GM19351 (cell line): ENCODE measurements at regions not wholly inside any gene's neighbourhood (a gene's known extent, or its start where the extent isn't known, plus 50 kb on each side); places are given as distances from the start of the nearest gene placed in this dataset.

Experiments used
- ATAC-seq: cut with Tn5 transposase; IDR thresholded peaks from one replicate; pipeline ENCODE4 v1.9.1; 2021; ENCODE audit warnings: mild to moderate bottlenecking, moderate library complexity; ENCODE audit not compliant: unreplicated experiment

DNA sequence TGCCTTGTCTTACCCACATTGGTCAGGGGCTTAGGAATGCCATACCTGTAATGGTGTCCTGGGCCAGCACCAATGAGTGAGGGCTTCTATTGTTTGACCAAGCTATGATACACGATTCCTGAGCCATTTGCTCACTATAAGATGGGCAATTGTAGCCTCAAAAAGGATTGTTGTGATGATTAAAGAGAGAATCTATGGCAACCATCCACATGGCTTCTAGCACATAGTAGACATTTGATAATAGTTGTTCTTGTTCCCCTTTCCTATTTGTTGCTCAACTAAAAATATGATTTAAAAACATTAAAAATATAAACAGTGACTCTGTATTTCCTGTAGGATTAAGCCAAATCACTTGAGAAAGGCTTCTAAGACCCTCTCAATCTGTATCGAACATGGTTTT lies 366.1 kb downstream of the PCNX1 start:
- no peak for ATAC-seq

DNA sequence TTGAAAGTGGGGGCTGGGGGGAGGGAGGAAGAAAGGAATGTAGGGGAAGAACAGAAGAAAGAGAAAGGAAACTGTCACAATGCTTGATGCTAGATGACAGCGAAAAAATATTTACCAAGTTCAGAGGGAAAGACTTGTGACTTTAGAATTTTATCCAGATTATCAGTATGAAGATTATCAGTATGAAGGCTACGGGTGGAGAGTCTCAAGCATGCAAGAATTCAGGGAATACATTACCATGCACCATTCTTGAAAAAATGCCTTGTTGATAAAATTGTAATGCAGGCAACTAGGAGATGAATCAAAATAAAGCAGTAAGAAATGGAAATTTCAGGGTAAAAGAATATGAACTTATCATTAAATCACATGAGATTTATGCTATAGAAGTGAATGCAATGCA lies 376.8 kb downstream of the PCNX1 start:
- ATAC-seq, result no peak

DNA sequence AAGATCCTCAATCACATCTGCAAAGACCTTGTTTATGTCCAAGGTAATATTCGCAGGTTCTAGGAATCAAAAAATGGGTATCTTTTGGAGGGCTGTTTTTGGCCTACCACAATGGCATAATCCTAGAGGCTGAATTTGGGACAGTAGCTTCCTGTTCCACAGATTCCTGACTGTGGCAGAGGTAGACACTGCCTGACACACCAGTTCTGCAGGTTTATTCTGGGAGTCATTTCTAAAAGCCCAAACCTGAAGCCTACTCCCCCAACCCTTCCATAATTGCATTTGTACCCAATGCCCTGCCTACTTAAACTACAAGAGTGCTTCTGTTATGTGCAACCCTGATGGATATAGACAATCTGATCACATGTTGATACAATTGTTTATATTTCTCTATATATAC lies 378.9 kb downstream of the PCNX1 start:
- ATAC-seq, result no peak

DNA sequence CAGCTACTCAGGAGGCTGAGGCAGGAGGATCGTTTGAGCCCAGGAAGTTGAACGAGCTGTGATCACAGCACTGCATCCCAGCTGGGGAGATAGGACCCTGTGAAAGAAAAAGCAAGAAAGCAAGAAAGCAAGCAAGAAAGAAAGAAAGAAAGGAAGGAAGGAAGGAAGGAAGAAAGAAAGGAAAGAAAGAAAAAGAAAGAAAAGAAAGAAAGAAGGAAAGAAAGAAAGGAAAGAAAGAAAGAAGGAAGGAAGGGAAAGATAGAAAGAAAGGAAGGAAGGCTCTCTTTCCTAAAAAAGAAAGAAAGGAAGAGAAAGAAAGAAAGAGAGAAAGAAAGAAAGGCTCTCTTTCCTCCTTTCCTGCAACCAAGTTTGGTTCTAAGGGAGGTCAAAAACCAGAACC lies 380.3 kb downstream of the PCNX1 start:
- ATAC-seq, result no peak

DNA sequence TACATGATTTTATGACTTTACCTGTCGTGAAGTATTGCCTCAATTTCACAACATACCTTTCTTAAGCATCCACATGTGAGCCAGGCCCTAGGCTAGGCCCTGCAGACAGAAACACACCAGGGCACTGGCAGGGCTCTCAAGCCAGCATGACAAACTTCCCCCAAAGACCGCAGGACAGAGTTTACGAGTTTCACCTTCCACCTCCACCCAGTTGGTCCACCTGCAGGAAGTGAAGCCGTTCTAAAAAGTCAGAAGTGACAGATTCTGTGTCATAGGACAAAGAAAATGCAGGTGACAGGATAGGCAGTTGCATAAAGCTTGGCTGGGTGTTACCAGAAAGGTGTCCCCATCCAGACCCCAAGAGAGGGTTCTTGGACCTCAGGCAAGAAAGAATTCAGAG lies 382.3 kb downstream of the PCNX1 start:
- peak; percentile 84 for ATAC-seq

DNA sequence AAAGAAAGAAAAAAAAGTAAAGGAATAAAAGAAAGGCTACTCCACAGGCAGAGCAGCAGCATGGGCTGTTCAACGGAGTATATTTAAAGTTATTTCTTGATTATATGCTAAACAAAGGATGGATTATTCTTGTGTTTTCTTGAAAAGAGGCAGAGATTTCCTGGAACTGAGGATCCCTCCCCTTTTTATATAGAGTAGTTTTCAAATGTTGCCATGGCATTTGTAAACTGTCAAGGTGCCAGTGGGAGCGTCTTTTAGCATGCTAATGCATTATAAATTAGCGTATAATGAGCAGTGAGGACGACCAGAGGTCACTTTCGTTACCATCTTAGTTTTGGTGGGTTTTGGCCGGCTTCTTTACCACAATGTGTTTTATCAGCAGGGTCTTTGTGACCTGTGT lies 383.0 kb downstream of the PCNX1 start:
- ATAC-seq, result no peak

DNA sequence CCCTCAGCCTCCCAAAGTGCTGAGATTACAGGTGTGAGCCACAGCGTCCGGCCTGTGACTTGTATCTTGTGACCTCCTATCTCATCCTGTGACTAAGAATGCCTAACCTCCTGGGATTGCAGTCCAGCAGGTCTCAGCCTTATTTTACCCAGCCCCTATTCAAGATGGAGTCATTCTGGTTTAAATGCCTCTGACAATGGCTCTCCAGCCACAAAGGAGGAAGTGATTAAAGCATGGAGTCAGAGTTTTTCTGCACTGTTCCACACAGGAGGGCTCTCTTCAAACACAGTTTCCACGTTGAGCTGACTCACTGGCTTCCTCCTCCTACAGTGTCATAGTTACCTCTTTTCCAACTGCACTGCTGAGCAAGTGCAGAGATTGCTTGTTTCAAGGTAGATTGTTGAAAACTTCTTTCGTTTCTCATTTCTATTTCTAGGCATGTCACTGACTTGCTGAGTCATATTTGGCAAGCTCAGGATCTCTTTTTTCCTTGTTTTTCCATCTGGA lies 383.8 kb downstream of the PCNX1 start:
- ATAC-seq, result peak; percentile 66

DNA sequence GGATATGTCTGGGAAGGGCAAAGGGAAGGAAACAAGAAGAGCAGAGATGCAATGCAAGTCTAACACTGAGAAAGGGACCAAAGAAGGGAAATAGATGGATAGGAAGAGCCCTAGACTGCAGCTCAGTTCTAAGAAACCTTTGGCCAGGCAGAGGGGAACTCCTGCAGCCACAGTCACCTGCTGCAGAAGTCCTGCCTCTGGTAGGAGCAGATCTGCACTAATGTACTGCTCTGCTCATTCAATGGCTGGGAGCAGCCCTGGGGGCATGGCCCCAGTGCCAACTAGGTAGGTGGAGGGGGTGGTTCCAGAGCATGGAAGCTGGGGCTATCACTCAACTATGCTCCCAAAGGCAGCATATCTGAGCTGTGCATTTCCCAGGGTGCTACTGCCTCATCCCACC lies 388.9 kb downstream of the PCNX1 start:
- ATAC-seq, result no peak

DNA sequence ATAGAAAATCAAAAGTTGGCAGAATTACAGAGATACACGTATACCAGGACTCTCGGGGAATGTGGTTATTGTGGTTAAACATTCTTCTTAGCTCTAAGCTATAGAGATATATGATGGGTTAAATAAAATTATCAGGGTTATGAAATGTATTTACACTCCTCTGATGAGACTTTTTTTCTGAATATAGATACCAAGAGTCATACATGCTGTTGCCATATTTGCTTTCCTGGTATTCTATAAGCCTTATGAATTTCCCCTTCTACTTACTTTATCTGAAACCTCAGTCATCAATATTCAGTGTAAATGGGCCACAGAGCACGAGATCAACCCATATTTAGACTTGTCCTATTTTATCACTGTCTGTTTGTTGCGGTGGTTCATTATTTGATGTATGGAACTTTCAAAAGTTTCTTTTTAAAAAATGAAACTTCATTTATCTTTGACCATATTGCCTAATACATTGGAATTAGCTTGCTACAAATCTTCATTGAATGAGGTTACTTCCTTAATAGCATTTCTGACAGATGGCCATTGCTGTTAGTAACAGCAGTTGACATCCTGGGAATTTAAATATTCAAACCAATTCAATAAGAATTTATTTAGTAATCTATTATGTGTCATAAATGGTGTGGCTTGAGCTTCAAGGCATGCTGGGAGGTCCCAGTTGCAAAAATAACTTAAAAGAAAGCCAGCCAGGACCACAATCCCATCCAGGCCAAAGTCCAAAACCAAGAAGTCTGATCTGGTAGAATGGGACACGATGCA lies 393.5 kb downstream of the PCNX1 start:
- ATAC-seq, result no peak

DNA sequence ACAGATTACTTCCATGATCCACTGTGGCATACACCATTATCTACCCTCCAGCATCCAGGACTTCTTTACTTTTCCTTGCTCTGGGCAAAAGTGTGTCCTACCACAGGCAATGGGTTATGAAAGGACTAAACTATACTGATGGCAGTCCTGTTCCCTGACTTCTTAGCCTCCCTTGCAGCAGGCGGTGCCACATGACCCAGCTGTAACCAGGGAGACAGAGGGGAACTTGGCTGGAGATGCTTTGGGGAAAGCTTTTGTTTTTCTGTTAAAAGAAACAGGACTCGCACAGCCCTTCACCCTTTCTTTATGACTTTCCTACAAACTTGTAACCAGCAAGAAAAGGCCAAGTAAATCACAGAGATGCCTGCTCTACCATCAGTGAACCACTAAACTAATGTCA lies 394.4 kb downstream of the PCNX1 start:
- no peak for ATAC-seq

DNA sequence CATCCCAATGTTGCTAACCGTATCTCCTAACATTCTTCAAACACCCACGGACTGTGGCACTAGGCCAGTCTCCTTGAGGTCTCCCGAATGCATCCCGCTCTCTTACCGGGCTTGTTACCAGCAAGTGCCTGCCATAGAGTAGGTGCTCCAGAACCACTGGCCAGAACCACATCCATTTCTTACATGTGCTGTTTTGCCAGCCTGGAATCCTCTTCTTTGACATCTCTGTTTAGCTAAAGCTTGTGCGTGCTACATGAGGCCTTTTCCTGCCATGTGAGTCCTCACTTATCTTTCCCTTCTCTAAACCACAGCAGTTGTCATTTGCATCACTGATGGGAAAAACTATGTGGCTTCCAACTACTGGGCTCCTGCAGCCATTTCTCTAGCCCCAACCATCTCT lies 397.4 kb downstream of the PCNX1 start:
- no peak for ATAC-seq

DNA sequence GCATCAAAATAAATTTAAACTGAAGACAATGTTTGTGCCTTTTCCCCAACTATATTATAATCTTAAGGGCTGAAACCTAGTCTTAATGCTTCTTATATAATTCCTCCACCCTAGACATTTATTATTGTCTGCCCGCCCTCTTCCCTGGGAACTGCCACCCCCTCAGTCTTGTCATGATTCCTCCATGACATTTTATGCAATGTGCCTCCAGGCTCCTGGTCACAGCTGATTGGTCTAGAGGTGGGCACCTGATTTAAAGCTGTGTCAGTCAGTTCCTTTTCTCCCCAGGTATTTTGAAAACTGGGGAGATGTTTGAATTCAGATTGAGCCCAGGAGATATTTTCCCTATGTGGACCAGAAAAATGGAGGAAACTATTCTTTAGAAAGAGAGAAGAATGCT lies 401.4 kb downstream of the PCNX1 start:
- ATAC-seq, result no peak

DNA sequence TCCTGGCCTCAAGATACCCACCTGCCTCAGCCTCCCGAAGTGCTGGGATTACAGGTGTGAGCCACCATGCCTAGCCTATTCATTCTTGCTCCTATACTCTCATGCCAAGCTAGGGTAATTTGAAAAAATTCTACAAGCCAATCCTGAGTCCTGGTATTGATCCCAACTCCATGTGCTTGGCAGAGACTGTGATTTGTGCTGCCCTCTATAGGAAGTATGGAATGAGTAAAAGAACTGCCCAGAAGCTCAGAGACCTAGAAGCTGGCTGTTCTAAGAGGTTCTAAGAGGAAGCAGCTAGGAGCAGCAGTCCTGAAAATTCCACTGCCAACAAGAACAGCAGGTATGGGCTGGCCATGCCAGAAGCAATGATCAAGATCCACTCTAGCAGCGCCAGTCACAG lies 402.5 kb downstream of the PCNX1 start:
- ATAC-seq, result no peak

DNA sequence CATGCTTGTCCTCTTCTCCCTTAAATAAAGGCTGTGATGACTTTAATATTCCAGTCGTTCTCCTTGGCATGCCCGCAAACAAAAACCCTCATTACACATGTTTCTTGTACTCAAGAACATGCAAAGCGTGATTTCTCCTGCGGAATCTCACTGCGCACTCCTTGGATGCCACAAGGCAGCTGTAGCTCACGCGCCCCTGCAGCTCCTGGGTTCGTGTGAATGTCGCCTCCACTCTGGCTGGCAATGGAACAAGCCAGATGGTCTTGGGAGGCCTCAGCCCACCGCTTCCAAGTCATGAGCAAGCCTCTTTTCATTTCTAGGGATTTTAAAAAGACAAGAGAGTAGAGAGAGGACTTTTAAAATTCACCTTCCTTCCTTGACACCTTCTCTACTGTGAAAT lies 403.8 kb downstream of the PCNX1 start:
- ATAC-seq, result no peak

DNA sequence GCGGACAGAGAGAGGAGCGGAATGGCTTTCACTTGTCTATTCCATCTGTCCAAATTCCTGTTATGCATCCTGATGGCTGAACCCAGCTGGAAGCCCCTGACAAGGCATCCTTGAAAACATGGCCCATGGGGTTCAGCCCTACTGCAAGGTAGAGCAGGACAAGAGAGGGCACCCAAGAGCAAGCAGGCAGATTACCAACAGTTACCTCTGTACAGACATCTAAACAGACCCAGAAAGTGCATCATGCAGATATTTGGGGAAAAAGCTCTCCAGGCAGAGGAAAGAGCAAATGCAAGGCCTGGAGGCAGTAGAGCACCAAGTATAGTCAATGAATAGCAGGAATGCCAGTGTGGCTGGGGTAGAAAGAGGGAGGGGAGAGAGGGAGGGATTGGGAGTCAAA lies 407.5 kb downstream of the PCNX1 start:
- ATAC-seq, result no peak

DNA sequence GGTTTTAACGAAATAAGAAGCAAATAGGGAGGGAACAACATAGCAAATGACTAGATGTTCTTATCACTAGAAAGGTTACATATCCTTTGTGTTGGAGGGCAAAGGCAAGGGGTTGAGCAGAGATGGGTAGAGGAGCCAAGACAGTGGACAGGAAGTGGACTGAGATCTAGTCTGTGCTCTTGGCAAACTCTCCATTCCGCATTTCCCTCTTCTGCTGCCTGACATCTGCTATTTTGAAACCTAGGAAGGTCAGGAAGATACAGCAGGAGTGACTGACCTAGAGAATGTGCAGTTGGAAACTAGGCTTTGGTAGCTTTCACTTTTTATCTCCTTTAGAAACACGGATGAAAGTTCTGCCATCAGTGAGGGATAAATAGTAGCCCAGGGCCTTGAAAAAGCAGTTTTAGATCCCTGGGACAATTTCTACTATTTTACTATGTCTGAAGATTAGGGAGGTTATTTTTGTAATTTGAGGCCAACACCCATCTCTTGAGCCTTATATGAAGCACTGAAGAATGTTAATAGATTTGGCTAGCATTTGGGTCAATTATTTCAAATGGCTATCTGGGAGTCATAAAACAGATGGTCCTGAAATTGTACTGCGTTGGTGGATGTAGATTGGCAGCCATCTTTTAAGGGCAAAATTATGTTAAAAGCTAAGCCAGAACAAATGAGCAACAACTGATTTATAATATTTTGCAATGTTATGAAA lies 410.3 kb downstream of the PCNX1 start:
- no peak for ATAC-seq

DNA sequence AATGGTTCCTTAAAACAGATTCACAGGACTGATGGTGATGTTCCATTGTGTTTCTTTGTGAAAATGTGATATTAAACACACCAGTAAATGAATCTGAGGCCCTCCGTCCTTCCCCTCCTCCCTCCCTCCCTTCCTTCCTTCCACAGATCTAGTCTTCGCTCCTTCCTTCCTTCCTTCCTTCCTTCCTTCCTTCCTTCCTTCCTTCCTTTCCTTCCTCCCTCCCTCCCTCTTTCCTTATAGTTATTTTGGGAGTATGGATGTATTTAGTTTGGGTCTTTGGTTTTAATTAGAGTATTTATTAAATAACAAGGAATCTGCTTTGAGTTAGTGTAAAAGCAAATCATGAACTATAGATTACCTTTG lies 410.8 kb downstream of the PCNX1 start:
- no peak for ATAC-seq

DNA sequence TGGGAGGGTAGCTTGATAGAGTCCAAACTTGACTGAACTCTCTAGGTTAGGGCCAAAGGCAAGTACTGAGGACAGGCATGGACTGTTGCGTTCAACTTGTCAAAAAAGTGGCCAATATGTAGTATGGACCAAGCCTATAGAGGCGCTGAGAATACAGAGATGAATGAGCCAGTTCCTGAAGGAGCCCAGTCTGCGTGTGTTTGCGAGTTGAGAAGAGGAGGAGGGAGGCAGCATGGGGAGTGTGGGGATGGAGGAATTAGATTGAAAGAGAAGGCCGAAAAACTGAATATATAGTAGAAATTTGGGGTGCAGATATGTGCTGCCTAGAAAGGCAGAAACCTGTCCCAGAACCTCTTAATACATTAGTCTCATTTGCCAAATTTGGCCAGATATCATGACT lies 412.4 kb downstream of the PCNX1 start:
- ATAC-seq, result peak; percentile 6

DNA sequence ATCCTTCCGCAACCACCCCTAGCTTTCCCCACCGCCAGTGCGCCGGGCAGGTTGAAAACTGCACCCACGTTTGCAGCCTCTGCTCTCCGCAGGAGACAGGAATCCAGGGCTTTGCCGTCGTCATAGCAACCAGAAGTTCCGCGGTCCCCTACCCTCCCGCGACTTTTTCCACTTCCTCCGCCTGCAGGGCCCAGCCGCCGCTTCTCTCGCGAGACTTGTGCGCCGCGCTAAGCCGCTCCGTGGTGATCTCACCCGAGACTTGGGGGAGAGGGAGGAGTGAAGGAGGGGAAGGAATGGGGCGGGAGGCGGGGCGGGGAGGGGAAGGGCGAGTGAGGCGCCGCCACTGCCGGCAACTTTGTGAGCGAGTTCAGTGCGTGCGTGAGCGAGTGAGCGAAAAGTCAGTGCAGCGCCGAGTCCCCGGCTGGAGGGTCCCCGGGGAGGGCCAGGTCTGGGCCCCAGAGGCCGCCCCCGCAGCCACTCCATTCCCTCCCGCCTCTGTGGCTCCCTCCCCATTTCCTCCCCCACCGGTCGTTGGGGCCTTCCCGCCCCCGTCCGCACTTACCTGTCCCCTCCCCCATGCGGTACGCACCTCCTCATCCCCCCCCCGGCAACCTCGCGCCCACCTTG lies 413.0 kb downstream of the PCNX1 start, which contains the start of gene SIPA1L1:
TSS of gene SIPA1L1 (plus strand) at position 370 of the 627 bp plus-strand sequence.
- ATAC-seq, result peak; percentile 76

DNA sequence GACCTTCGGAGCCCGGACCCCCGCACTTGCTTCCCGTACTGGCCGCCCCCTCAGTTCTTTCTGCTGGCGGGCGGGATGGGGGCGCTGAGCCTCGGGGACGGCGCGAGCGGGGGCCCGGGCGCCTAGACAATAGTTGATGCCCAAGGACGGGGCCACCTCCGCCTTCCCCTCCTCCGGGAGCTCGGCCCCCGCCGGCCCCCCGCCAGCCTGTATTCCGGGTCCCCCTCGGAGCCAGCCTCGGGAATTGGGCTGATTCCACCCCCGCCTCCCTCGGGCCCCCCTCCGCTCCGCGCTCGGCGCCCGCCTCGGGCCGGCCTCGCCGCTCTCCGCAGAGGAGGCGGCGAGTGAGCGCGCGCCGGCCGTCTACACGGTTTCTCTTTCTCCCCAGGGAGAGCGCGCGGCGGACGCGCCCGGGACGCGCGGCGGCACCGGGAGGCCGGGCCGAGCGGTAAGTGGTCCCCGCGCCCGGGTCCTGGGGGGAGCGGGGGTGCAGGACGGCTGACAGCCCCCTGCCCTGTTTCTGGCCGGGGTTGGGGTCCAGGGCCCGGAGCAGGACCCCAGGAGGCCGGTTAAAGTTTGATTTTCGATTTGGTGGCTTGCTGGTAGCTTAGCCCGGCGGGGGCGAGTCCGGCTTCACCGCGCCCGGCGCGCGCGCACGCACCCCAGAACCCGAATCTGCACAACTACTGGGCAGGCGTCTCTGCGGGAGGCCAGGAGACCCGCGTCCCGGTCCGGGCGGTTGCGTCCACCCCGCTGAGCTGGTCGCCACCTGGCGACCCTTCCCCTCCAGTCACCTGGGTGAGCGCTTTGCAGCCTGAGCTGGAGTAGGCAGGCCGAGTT lies 413.7 kb downstream of the PCNX1 start:
- ATAC-seq, result peak; percentile 19
